ENCODE measurements at regions not wholly inside any gene's neighbourhood (a gene's known extent, or its start where the extent isn't known, plus 50 kb on each side); places are given as distances from the start of the nearest gene placed in this dataset.

DNA sequence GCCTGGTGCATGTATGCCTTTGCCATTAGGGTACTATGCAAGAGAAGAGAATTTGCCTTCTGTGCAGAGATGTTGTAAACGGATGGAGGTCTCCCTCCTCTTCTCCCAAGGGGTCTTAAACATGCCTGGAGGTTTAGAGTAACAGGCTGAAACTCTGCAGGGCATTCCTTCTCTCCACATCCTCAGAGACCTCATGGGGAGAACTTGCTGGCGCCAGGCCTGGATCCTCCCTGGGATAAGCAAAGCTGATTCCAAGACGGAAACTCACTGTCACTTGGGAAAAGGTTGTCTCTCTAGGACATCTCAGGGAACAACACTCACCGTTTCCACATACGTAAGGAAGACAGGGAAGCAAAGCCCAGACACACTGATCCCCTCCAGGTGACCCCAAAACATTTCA is 76.9 kb upstream of the GPM6B start:
- TF ChIP-seq EZH2 (IDR thresholded peaks at IDR 0.05; ENCODE audit: insufficient read depth, poor library complexity, severe bottlenecking), result no peak
- TF ChIP-seq EZH2phosphoT487 (IDR thresholded peaks at IDR 0.05; ENCODE audit: insufficient read depth, low read depth), result no peak

Data from GM23248 (cell line).